DND-41 (cell line): ENCODE measurements at regions not wholly inside any gene's neighbourhood (a gene's known extent, or its start where the extent isn't known, plus 50 kb on each side); places are given as distances from the start of the nearest gene placed in this dataset.

Source experiments
- CTCF ChIP-seq: IDR thresholded peaks from 2 replicates; pipeline ENCODE4 v1.5.1; 2012; ENCODE audit warnings: borderline replicate concordance, low read length, moderate library complexity, mild to moderate bottlenecking; ENCODE audit not compliant: poor library complexity, severe bottlenecking; ENCODE audit errors: extremely low read depth
- EZH2 ChIP-seq: IDR thresholded peaks from 3 replicates; pipeline ENCODE4 v1.6.1; 2012; ENCODE audit warnings: borderline replicate concordance, low read depth, mild to moderate bottlenecking, moderate library complexity, low read length, inconsistent platforms; ENCODE audit not compliant: severe bottlenecking

DNA sequence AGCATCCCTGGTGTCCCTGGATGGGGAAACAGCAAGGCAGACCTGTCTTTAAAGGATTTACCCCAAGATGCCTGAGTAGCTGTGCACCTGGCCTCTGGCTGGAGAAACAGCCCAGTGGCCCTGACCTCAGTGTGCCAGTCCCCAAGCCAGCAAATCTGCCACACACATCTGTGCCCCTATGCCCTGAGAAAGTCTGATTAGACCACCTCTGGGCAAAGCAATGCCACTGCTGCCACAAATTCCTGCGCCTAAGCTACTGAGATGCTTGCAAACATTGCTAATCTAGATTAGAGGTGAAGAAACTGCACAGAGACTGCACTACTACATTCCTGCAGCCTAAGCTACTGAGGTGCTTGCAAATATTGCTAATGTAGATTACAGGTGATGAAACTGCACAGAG lies 269.6 kb downstream of the CEMIP2 start:
- TF ChIP-seq CTCF (no peak), EZH2 (no peak)
